GM21515 (cell line): ENCODE measurements at regions not wholly inside any gene's neighbourhood (a gene's known extent, or its start where the extent isn't known, plus 50 kb on each side); places are given as distances from the start of the nearest gene placed in this dataset.
"Not testable (repeated sequence)": the region's sequence is repeated elsewhere in the genome, so short reads cannot be mapped to it uniquely, and the experiment has no call there.

Source experiments
- ATAC-seq: cut with Tn5 transposase; IDR thresholded peaks from one replicate; pipeline ENCODE4 v1.9.1; 2021; ENCODE audit not compliant: unreplicated experiment

GRCh38 chr18:70931942-70932814, 643.3 kb downstream of the SOCS6 start:
- no peak for ATAC-seq

GRCh38 chr18:70920840-70921374, 632.1 kb downstream of the SOCS6 start:
- no peak for ATAC-seq

GRCh38 chr18:70907673-70908072, 618.8 kb downstream of the SOCS6 start:
- ATAC-seq, result no peak

GRCh38 chr18:70892381-70892780, 603.5 kb downstream of the SOCS6 start:
- ATAC-seq, result no peak

GRCh38 chr18:70870292-70870691, 581.4 kb downstream of the SOCS6 start:
- ATAC-seq, result no peak

GRCh38 chr18:70848329-70848728, 559.5 kb downstream of the SOCS6 start:
- ATAC-seq, result no peak

- no peak for ATAC-seq
These were observed 551.8 kb downstream of the SOCS6 start for GRCh38 chr18:70840649-70841048.

GRCh38 chr18:70827632-70828031, 538.8 kb downstream of the SOCS6 start:
- no peak for ATAC-seq

- no peak for ATAC-seq
These were observed 537.7 kb downstream of the SOCS6 start for GRCh38 chr18:70826571-70826970.

GRCh38 chr18:70822691-70823090, 533.8 kb downstream of the SOCS6 start:
- ATAC-seq, result no peak

- no peak for ATAC-seq
These were observed 533.3 kb downstream of the SOCS6 start for GRCh38 chr18:70822117-70822516.

- ATAC-seq, result no peak
These were observed 519.7 kb downstream of the SOCS6 start for GRCh38 chr18:70808481-70809056.

- peak; percentile 96 for ATAC-seq
These were observed 493.1 kb downstream of the SOCS6 start for GRCh38 chr18:70781860-70782453.

- not testable (repeated sequence) for ATAC-seq
These were observed 477.4 kb downstream of the SOCS6 start for GRCh38 chr18:70766254-70766653.

GRCh38 chr18:70762812-70763211, 474.0 kb downstream of the SOCS6 start:
- ATAC-seq, result no peak

- no peak for ATAC-seq
These were observed 469.9 kb downstream of the SOCS6 start for GRCh38 chr18:70758780-70759179.

GRCh38 chr18:70754486-70754885, 465.6 kb downstream of the SOCS6 start:
- ATAC-seq, result no peak

GRCh38 chr18:70732916-70733315, 444.1 kb downstream of the SOCS6 start:
- ATAC-seq, result no peak

- no peak for ATAC-seq
These were observed 443.3 kb downstream of the SOCS6 start for GRCh38 chr18:70732188-70732587.

GRCh38 chr18:70720607-70721006, 431.8 kb downstream of the SOCS6 start:
- no peak for ATAC-seq

GRCh38 chr18:70709720-70710119, 420.9 kb downstream of the SOCS6 start:
- ATAC-seq, result no peak

- ATAC-seq, result no peak
These were observed 420.3 kb downstream of the SOCS6 start for GRCh38 chr18:70709144-70709543.
